GM18873 (cell line): ENCODE measurements at regions not wholly inside any gene's neighbourhood (a gene's known extent, or its start where the extent isn't known, plus 50 kb on each side); places are given as distances from the start of the nearest gene placed in this dataset.
"Not testable (repeated sequence)": the region's sequence is repeated elsewhere in the genome, so short reads cannot be mapped to it uniquely, and the experiment has no call there.

Experiments
- ATAC-seq: cut with Tn5 transposase; IDR thresholded peaks from one replicate; pipeline ENCODE4 v1.9.1; 2021; ENCODE audit warnings: mild to moderate bottlenecking, moderate library complexity, moderate number of reproducible peaks; ENCODE audit not compliant: unreplicated experiment, low FRiP score

DNA sequence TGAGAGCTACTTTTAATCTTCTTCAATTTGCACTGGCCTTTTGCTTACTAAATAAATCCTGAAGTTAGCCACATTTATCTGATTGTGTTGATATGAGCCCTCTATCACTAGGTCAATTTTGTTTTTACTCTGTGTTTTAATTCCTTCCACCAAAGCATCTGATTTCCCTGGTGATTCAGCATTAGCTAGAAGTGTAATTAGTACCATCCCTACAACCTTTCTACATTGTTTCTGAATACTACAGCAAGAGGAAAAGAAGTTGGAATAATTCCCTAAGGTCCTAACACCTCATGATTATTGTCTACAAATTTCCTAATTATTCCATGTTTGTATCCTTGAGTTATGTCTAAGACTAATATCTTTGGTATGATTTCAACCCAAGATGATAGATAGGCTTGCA, 1093.6 kb downstream of the SUCLG1 start:
- ATAC-seq = no peak

GRCh38 chr2:83364264-83364663, 1094.8 kb downstream of the SUCLG1 start:
- ATAC-seq = no peak

DNA sequence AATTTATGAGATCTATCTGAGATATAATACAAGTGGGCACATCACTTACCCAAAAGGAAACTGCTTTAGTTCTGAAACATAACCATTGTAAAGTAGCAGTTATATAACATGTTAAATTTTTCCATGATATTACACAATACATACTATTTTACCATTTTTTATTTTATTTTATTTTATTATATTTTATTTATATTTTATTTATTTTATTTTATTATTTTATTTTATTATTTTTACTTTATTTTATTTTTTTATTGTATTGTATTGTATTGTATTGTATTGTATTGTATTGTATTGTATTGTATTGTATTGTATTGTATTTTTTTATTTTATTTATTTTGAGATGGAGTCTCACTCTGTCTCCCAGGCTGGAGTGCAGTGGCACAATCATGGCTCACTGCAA, 1095.9 kb downstream of the SUCLG1 start:
- ATAC-seq = not testable (repeated sequence)

GRCh38 chr2:83359336-83359735, 1099.7 kb downstream of the SUCLG1 start:
- no peak for ATAC-seq

- ATAC-seq = no peak
These were observed 1116.2 kb downstream of the SUCLG1 start for GRCh38 chr2:83342860-83343329.

GRCh38 chr2:83340424-83340823, 1118.7 kb downstream of the SUCLG1 start:
- ATAC-seq = no peak

DNA sequence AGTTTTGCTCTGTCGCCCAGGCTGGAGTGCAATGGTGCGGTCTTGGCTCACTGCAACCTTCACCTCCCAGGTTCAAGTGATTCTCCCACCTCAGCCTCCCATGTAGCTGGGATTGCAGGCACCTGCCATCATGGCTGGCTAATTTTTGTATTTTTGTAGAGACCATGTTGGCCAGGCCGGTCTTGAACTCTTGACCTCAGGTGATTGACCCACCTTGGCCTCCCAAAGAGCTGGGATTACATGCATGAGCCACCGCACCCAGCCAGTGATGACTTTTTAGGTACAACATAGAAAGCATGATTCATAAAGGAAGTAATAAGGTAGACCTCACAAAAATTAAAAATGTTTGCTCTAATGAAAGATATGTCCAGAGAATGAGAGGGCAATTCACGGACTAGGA, 1119.1 kb downstream of the SUCLG1 start:
- not testable (repeated sequence) for ATAC-seq

- no peak for ATAC-seq
These were observed 1127.3 kb downstream of the SUCLG1 start for GRCh38 chr2:83331810-83332209.

- ATAC-seq = no peak
These were observed 1136.0 kb downstream of the SUCLG1 start for GRCh38 chr2:83323038-83323437.

GRCh38 chr2:83320053-83320452, 1139.0 kb downstream of the SUCLG1 start:
- ATAC-seq = no peak

DNA sequence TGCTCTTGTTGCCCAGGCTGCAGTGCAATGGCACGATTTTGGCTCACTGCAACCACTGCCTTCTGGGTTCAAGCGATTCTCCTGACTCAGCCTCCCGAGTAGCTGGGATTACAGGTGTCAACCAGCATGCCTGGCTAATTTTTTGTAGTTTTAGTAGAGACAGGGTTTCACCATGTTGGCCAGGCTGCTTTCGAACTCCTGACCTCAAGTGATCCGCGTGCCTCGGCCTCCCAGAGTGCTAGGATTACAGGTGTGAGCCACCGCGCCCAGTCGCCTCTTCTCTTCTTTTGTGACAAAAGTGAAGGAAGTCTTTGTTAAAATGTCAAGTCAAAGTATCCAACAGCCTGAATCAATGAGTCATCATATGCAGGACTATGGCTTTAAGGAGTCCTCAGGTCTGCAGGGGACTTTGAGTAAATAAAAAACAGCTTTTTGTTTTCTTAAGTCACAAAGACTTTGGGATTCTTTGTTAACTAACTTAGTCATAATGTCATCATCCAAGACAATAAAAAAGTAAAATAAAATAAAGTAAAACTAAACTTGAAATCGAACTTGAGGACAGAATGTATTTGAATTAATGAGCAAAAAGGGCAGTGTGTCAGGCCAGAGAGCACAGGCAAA, 1153.2 kb downstream of the SUCLG1 start:
- ATAC-seq = no peak

- ATAC-seq = no peak
These were observed 1168.0 kb downstream of the SUCLG1 start for GRCh38 chr2:83291083-83291482.

DNA sequence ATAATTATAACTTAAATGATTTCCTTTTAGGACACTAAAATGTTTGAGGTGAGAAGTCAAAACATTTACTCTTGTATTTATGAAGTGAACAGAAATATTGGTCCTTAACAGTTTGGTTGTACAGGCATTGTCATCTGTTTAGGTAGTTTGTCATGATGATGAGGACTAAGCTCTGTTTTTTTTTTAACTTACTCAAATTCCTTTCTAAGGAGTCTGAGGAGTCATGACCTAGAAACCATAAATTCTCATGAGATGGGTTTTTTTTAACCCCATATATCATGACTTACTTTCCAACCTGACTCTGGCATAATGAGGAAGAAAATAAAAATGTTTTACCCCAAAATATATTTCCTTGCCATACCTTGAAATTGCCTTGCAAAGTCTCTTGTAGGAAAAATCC, 1176.2 kb downstream of the SUCLG1 start:
- ATAC-seq = no peak

DNA sequence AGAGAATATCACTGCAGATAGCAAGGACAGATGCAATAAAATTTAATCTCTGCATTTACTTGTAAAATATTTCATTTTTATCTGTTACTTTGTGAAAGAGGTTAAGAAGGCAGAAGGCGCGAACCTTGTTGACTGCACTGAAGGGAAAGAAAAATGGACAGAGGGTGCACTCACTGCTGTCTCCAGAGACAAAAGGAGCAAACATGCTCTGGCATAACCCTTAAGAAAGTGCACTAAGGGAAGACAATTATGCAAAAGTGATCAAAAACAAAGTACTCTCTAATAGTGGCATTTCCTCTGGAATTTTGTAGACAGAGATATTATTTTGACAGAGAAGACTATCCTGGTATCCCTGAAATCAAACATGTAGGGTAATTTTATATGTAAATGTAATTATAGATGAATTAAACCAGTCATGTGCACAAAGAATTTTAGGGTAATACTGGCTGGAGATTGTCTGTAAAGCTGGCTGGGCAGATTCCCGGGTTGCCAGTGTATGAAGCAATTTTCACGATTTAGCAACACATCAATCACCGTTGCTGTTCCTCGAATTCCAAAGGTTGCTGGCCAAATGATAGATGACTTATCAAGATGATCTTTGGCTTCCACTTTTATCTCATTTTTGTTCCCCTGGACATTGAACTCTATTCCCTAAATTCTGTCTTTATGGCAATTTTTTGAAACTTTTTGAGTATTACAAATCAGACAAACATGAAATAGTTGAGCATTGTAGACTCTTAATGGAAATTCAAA, 1176.9 kb downstream of the SUCLG1 start:
- ATAC-seq = no peak

GRCh38 chr2:83280391-83280790, 1178.7 kb downstream of the SUCLG1 start:
- no peak for ATAC-seq

DNA sequence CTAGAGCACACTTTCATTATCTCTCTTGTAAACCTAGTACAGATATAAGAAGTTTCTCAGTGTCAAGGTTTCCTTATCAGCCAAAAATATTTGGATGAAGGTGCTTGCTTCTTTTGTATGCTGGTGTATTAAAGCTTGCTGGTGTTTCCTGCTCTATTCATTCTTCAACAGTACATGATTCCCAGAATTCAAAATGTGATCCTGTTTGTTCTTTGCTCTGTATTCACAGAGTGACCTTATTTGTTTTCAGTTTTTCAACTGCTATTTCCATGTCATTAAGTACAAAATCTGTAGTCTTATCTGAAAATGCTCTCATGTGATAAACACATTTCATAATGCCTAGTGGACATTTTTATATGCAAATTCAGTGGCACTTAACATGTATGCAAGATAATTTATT, 1185.8 kb downstream of the SUCLG1 start:
- ATAC-seq = no peak

GRCh38 chr2:83261591-83262136, 1197.4 kb downstream of the SUCLG1 start:
- no peak for ATAC-seq

DNA sequence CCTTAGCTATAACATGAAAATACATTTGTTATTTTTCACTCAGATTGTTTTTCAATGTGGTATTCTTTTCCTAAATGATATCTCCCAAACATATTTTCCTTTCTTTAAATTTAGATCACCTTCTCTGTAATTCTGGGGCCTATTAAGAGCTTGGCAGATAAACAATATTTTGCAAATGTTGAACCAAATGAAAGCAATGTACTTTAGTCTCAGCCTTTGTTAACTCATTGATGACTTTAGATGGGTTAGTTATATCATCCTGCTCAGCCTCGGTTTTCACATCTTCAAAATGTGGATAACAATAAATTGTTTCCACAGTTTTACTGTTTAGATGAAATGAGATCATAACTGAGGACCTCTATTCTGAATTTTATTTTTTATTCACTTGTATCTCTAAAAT, 1205.2 kb downstream of the SUCLG1 start:
- ATAC-seq = no peak

DNA sequence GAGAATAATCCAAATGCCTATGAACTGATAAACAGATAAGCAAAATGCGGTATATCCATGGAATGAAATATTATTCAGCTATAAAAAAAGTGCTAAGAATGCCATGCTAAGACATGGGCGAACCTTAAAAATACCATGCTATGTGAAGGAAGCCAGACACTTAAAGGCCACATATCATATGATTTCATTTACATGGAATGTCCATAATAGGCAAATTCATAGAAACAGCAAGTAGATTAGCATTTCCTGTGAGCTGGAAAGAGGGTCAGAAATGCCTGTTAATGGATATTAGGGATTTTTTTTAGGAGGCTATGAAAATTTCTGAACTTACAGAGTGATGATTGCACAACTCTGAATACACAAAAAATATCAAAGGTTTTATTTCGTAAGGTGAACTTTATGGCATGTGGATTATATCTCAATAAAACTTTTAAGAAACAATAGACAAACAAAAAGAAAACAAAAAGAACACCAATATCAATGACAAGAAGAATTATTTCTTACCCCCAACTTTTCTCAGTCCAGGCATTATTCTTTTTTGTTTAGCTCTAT, 1207.7 kb downstream of the SUCLG1 start:
- no peak for ATAC-seq

GRCh38 chr2:83245806-83246537, 1213.1 kb downstream of the SUCLG1 start:
- ATAC-seq = not testable (repeated sequence)

DNA sequence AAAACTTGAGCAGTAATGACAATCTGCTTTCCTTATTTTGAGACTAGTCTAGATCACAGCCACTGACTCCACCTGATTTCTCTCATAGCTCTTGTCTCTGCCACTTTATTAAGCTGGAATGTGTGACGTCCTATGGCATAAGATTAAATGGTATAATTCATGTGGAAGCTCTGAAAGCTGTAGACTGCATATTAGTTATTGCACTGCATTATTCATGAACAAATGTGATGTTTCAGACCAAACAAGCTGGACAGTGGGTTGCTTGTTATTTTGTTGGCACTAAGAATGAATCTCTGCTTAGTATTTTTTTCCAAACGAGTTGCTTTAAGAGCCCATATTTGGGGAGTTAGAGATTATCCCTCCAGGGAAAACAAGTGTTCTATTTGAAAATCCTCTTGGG, 1218.5 kb downstream of the SUCLG1 start:
- no peak for ATAC-seq
